OCI-M2 (cell line): ENCODE measurements at regions not wholly inside any gene's neighbourhood (a gene's known extent, or its start where the extent isn't known, plus 50 kb on each side); places are given as distances from the start of the nearest gene placed in this dataset.

ENCODE experiments used
- DNase-seq: peaks from one replicate; lab custom pipeline; 2025; ENCODE audit not compliant: unreplicated experiment; lab: John Stamatoyannopoulos, UW

DNA sequence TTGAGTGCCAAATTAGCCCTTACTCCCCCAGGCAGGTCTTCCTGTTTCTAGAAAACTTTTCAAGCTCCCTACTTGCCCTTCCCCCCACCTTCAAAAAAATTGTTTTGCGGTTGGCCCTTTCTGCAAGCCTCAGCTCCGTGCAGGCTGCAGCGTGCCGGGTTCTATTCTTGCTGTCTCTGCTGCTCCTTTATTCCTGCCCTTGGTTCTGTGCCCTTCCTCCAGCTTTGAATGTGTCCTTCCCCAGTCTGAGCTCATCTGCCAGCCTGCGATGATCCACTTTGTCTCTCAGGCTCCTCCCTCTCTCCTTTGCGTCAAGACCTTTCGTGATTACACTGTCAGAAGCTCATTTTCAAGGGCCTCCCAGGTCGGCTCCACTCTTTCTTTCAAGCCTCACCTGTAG, 98.6 kb downstream of the IRF2BPL start:
- no peak for DNase-seq

DNA sequence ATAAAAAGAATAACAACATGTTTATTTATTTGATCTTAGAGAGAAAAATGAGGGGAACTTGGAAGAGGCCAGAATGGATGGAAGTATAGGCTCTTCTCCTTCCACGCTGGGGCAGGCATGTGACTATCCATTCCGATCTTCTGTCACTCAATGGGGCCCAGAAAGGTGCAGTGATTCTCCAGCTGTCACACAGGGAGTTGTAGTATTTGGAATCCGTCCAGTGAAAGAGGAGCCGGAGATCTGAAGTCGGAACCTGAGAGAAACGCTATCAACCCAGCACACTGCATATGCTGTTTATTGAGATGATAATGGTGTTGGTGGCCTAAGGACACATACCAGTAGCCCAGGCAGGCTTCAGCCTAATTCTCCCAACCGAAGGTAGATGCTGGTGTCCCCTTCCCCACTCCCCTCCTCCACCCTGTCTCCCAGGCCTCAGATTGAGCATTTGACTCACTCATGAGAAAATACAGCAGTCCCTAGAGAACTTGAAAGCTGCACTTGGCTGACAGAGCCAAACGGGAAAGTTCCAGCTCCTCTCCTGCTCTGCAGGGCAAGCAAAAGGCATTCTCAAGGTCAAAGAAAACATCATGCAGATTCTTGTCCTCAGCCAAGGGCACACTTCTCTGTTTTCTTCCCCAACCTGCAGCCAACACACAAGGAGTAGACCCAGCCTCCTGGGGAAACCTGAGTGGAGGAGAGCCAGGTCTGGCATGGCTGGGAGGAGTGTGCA, 100.4 kb downstream of the IRF2BPL start:
- no peak for DNase-seq

DNA sequence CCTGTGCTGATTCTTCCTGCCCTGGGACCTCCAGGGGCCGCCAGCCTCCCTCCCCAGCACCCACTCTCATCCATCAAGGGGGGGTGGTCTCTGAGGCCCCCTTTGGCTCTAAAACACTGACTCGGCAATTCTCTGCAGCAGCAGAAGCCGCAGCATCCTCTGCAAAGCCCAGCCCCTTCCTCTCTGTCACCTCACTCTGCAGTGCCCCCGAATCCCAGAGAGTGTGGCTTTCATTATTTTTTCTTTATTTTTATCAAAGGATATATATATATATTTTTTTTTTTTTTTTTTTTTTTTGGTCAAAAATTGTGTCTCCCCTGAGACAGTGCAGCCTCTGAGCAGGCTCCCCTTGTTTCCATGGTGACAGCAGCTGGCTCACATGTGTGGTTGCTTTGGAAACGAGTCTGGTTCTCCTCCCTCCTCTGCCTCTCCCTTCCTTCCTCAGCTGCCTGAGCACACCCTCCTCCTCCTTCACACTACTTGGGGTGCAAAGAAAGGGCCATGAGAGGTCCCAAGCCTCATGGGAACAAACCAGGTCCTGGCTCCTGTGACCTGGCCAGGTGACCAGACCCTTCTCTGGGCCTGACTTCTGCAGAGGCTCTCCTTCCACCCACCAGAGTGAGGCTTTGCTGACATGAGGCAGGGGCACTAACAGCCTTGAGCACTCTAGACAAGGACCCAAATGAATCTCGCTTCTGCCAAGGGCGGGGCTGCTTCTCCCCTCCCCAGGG, 100.5 kb downstream of the LRRC74A start:
- DNase-seq, result no peak

DNA sequence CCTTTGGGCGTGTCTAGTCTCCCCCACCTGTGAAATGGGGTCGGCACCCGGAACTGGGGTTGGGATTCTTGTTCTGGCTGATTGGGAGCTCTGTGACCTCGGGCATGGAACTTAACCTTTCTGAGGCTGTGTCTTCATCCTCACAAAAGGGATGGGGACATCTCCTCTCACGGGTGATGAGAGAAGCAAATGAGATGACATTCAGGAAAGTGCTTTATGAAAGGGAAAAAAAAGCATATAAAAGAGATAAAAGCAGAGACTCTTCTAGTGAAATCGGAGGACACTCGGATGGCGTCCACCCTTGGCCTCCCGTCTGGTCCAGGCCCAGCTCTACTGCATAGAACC, 98.9 kb downstream of the LRRC74A start:
- no peak for DNase-seq

DNA sequence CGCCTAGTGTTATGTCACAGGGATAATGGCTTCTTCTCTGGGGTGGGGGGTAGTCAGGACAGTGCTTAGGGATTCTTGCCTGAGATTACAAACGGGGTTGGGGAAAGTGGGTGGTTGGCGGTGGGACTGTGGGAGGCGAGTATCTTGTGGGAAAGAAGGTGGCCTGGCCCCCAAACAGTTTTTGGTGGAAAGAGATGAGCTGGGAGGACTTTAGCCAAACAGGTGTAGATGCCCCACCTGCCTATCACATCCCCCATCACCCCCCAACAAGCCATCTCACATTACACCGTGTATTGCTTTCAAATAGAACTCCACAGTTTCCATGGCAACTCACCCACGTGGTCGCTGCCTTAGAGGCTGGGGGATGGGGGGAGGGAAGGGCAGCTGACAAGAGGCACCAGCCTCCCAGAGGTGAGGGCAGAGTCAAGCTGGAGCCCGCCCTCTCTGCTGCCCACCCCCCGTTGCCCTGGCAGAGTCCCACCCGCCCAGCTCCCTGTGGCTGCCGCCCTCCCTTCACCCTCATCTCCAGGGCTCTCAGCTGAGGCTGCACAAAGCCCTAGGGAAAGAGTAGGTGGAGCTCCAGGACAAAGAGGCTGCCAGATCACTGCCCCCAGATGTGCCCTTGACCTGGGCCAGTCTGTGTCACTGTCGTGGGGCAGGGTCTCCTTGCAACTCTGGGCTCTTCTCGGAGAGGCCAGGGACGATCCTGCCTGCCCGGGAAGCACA, 98.3 kb downstream of the LRRC74A start:
- DNase-seq, result no peak

DNA sequence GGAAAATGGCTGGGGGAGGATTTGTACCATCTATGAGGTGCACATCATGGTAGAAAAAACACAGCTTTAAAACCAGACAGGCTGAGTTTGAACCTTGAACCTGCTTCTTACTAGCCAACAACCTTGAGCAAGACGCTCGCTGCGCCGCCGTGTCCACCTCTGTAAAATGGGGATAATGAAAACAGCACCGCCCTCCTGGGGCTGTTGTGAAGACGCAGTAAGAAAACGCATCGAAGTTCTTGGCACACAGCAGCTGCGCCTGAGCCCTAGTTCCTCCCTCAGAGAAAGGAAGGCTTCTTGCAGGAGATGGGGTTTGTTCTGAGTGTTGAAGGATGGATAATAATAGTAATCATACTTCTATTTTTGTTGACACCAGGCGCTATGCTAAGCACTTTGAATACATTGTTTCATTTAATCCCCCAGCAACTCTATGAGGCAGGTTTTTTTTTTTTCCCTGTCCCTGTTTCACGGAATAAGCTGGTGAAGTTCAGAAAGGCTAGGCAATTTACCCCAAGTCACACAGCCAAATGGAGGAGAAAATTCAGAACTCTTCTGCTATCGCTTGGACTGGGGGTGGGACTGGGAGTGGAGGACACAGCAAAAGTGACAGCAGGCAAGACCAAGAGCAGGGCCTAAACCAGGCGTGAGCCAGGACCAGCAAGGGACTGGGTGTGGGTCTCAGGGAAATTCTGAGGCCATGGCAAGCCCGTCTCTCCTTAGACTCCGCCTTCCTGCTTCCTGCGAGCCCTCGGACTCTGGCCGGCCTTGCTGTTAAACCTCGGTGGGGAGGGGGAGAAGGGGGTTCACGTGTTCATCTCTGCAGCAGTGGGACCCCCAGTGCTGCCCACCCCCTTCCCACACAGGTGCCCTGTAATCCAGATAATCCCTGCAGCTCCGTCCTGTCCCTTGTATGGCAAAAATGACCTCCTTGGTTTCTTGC, 97.5 kb downstream of the LRRC74A start:
- DNase-seq, result no peak

DNA sequence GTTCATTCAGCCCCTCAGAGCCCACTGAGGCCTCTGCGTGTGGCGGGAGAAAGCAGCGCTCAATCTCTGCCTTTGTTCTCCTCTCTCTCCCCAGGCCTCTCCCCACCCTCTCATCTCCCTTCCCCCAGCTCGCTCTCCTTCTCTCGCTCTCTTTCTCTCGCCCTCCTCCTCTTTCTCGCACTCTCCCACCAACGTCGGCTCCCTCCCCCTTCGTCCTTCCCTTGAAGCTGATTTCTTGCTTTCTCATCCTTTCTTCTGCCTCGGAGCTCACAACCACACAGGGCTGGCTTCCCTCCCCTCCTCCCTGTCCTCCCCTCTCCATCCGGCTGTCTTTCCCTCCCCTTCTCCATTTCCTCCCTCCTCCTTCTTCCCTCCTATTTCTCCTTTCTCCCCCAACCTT, 96.4 kb downstream of the LRRC74A start:
- no peak for DNase-seq

DNA sequence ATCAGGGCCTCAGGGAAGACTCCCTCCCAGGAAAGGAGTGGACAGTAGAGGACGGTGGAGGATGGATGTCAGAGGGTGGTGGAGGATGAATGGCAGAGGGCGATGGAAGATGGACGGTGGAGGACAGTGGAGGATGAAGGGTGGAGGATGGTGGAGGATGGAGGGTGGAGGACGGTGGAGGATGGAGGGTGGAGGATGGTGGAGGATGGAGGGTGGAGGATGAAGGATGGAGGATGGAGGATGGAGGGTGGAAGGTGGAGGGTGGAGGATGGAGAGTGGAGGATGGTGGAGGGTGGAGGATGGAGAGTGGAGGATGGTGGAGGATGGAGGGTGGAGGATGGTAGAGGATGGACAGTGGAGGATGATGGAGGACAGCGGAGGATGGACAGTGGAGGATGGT, 95.9 kb downstream of the LRRC74A start:
- DNase-seq, result no peak

DNA sequence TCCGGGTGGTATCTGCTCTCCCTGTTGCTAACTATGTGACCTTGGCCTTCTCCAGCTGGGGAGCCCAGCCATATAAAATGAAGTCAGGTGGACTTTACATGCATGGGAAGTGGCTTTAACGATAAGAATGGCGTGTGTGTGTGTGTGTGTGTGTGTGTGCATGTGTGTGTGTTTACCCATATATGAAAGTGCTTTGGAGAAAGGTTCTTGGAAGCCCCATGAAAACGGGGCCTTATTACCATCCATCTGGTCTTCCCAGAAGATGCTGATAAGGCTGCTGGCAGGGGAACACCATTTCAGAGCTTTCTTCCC, 94.8 kb downstream of the LRRC74A start:
- DNase-seq, result no peak

DNA sequence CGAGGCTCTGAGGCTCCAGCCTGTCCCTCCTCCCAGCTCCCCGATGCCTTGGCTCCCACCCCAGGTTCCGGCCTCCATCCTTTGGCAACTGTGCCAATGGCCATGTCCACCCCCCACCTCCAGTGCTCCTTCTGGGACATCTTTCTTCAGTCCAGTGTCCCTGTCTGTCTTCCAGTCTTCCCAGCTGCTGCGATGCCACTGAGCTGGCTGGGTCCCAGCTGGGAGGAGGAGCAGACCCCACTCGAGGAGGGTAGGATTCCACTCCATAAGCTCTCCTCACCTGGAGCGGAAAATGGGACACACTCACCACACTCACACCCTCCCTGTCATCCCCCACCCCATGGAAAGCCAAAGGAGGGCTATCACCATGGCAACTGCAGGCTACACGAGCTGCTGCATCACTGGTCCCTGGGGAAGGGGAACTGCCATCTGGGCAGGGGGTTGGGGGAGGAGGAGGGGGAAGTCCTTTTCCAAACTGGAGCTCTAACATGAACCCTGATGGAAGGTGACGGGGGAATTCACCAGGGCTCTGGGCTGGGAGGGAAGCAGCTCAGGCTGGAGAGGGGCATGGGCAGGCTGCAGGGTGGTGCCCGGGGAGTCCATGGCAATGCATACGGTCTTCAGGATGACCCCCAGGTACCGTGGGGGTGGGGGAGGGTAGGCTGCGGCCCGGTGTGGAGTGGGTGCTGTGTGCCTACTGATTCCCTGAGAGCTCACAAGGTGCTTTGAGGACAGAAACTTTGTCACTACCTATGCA, 94.3 kb downstream of the LRRC74A start:
- DNase-seq, result no peak

DNA sequence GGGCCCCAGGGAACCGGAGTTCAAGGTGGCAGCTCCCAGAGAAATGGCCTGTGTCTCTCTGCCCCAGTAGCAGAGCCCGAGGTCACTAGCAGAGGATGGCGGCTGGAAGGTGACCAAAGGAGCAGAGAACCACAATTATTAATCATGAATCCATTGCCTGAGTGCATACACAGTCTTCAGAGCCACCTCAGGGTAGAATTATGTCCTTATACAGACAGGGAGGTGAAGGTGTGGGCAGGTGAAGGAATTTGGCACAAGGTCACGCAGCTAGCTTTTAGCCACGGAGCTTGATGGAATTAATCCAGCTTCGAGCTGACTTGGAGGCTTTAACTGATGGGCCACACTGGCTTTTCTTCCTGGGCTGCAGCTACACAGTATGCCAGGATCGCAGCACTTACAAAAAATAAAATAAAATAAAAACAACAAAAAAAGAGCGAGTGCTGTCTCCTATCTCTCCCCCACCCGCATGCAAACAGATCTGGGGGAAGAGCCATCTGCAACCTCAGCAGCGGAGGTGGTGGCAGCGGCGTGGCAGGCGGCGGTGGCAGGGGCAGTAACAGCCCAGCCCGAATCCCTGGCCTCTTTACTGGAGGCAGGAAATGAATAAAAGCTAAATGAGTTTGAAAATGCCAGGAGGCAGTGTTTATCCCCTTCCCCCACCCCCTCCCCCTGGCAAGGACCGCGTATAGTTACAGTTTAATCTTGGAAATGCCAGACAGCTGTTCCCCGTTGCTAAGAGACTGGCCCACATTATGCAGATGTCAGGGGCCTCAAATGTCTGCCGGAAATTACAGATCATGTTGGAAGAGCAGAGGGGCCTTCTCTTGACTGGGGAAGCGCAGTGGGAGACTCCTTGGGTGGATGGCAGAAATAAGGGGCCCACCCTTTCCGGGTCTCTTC, 93.5 kb downstream of the LRRC74A start:
- DNase-seq, result no peak
